Body of pancreas (tissue), 4 donors: ENCODE measurements at regions not wholly inside any gene's neighbourhood (a gene's known extent, or its start where the extent isn't known, plus 50 kb on each side); places are given as distances from the start of the nearest gene placed in this dataset.

Experiments
- CTCF ChIP-seq, 7 experiments: fragments of 450-650 bp in 4 of 7; fragments of 200-600 bp in 3 of 7; sonication (generic) in 3 of 7; IDR thresholded peaks; one replicate each; pipeline ENCODE4 v1.5.1; 2016 to 2019; ENCODE audit warnings: antibody characterized with exemption in 7 of 7
- POLR2A ChIP-seq, 3 donors: fragments of 450-650 bp; IDR thresholded peaks; one replicate each; pipeline ENCODE4 v1.6.1; 2016; ENCODE audit warnings: antibody characterized with exemption in 3 of 3, mild to moderate bottlenecking in 2 of 3

GRCh38 chr1:34653110-34653509 lies 101.7 kb upstream of the GJB5 start:
- TF ChIP-seq CTCF (IDR thresholded peaks at IDR 0.05), result no peak
- no peak for TF ChIP-seq POLR2A (IDR thresholded peaks at IDR 0.05)
